CD1c-positive myeloid dendritic cell (primary cell): ENCODE measurements at regions not wholly inside any gene's neighbourhood (a gene's known extent, or its start where the extent isn't known, plus 50 kb on each side); places are given as distances from the start of the nearest gene placed in this dataset.
"Not testable (repeated sequence)": the region's sequence is repeated elsewhere in the genome, so short reads cannot be mapped to it uniquely, and the experiment has no call there.

Experiments used
- DNase-seq: peaks from one replicate; pipeline ENCODE4 v3.0.0-alpha.2; 2016; ENCODE audit errors: extremely low spot score

DNA sequence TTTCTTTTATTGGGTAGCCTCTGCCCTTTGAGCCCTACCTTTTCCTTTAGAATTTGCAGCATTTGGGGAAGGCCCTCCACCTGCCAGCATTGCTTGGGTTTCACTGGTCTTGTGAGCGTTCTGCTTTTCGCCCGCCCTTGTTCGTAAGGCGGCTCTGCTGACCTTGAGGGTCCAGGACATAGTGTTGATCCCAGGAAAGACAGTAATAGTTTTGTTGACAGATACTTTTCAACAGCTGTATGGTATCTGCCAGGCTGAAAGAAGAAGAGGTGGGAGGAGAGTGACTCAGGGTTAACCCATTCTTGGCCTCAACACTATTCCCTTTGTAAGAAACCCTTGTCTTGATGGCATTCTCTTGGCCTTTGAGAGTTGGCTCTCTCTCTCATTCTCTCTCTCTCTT is 113.4 kb upstream of the SPAG17 start:
- no peak for DNase-seq

DNA sequence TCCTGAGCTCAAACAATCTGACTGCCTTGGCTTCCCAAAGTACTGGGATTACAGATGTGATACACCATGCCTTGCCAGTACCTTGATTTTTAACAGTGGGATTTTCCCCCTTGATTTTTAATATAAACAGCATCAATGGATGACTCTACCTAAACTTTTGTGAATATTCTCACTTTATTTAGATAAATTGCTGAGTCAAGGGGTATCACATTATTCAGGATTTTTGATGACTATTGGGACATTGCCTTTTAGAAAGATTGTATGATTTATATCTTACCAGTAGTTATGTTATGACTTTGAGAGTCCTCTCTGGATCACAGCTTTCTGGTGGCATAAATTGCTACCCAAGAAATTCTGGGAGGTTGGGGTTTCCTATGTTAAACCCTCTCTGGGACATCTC is 112.5 kb upstream of the SPAG17 start:
- no peak for DNase-seq

- DNase-seq = no peak
Observed at GRCh38 chr1:118294875-118295642, 110.0 kb upstream of the SPAG17 start.

DNA sequence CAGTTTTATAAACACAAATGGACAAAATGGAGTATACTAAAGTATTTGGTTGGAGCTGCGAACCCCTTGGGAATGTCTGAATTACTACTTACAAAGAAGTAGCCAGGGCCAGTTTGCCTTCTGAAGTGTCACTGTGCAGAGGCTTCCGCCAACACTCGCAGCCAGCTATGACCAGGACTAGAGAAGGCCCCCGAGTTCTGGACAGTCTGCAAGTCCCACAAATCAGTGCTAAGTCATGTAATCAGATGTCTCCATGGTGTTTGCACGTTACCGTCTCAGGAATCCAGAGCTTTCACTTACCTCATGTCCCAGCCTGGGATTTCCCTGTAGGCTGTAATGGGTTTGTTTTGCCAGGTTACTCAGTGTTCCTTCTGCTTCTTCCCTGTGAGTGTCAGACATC is 106.6 kb upstream of the SPAG17 start:
- DNase-seq = no peak

- DNase-seq = no peak
Observed at GRCh38 chr1:118290571-118290970, 105.5 kb upstream of the SPAG17 start.

- DNase-seq = no peak
Observed at GRCh38 chr1:118290046-118290445, 105.0 kb upstream of the SPAG17 start.

DNA sequence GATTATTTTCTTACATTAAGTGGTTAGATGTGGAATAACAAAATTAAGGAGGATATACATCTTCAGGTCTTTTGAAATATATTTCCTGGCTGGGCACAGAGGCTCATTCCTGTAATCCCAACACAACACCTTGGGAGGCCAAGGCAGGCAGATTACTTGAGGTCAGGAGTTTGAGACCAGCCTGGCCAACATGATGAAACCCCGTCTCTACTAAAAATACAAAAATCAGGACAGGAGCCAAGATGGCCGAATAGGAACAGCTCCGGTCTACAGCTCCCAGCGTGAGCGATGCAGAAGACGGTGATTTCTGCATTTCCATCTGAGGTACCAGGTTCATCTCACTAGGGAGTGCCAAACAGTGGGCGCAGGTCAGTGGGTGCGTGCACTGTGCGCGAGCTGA is 95.6 kb upstream of the SPAG17 start:
- not testable (repeated sequence) for DNase-seq

GRCh38 chr1:118275472-118276115 is 90.6 kb upstream of the SPAG17 start:
- DNase-seq = no peak

DNA sequence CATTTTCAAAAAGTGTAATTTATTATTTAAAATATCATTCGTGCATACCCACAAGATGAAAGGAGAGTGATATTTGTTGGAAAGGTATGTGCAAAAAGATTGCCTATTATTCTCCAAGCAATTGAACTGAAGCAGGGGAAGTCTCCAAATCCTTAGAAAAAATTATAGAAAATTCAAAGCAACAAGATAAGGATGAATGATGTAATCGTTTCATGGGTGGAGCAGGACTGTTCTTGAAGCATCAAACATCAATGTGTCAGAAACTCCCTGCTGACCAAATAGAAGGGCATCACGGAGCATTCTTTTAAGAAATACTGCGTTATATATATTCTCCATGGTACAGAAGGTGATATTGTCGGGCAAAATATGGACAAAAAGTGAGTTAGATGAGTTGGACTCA is 87.9 kb upstream of the SPAG17 start:
- DNase-seq = no peak

DNA sequence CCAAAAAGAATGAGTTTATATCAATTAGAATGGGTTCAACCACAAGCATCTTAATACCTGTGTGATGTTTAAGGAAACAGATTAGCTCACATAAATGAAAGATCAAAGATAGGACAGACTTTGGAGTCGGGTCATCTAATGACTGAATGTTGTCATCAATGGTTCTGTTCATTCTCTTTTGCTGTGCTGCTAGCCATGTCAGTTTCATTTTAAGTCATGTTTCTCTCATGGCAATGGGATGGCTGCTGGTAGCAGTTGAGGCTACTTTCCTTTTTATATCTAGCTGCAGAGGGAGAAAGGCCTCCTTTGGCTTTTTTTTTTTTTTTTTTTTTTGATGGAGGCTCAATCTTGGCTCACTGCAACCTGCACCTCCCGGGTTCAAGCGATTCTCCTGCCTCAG is 86.9 kb upstream of the SPAG17 start:
- DNase-seq = no peak

DNA sequence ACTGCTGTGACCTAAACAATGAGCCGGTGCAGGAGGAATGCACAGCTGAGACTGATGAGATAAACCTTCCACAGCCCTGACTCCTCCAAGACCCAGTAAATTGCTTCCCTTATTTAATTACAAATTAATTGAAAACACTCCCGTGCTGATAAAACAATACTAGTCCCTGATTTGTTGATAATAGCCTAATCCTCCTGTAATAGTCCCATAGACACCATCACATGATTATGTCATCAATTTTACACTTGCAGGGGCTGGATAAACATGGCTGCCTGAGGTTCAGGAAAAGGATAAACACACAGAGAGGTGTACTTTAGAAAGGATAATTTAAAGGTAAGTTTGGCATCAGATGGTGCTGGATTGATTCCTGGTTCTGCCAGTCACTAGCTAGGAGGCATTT is 84.6 kb upstream of the SPAG17 start:
- no peak for DNase-seq

DNA sequence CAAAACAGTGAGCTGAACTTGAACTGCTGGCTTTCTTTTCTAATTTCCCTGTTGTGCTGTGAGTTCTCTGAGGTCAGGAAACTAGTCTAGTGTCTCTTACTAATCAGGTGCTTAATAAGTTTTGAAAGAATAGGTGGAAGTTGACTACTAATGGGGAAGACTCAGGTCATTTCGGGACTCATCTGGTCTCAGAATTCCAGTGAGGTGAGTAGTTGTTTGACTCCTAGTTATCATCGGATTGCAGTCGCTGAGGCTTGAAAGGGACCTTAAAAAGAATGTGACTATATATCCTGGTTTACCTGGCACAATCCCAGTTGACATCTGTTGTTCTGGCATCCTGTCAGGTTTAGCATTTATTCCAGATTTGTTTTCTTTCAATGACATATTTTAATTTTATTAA is 81.4 kb upstream of the SPAG17 start:
- DNase-seq = no peak

GRCh38 chr1:118264343-118264742 is 79.3 kb upstream of the SPAG17 start:
- no peak for DNase-seq

GRCh38 chr1:118262865-118263264 is 77.8 kb upstream of the SPAG17 start:
- DNase-seq = no peak

- no peak for DNase-seq
Observed at GRCh38 chr1:118258975-118259374, 73.9 kb upstream of the SPAG17 start.

DNA sequence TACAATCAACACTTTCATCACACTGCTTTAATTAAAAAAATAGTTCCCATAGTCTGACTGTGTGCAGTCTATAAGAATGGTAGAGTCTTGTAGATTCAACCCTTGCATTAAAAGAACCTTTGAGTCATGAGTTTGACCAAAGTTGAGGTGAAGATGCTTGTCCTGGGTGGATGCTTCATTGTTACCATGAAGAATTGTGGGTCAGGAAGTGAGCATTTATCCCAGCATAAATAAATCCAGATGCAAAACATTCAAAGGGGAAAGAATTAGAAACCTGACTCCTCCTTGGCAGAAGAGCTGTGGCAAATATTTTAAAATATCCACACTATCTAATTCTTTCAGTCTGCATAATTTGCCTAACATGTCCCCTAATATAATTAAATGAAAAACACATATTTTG is 72.9 kb upstream of the SPAG17 start:
- no peak for DNase-seq

GRCh38 chr1:118254491-118255425 is 69.7 kb upstream of the SPAG17 start:
- DNase-seq = no peak

GRCh38 chr1:118254001-118254400 is 69.0 kb upstream of the SPAG17 start:
- DNase-seq = no peak

DNA sequence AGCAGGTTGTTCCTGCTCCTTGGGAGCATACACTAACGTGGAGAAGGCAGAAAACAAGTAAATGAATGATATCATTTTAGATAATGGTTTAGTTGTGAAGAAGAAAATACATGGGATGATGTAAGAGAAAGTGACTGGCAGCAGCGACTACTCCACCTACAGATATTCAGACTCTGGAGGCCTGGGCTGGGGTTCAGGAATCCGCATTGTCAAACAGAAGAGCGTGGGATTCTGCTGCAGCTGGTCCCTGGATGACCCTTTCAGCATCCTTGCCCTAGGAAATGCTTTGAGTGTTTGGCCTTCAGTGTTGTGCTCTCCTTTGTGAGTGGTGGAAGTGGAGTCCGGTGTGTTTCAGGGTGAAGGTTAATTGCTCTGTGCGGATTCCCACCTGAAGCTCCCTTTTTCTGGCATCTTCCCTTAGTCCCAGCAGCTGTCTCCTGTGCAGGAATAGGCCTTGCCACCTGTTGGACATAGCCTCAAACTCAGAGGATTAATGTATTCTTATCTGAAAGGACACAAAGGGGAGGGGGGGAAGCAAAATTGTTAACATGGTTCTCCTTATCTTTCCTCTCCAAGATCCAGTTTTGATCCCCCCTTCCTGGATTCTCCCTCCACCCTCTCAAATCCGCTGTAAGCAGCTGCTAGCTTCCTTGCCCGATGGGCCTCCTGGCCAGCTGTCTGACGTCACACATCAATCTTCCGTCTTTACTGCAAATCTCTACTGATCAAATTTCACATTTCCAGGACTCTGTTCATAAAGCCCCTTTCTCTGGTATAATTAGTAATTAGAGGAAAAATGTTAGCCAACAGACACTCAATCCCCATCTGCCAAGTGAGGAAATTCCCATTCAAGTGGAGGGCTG is 68.3 kb upstream of the SPAG17 start:
- DNase-seq = no peak

DNA sequence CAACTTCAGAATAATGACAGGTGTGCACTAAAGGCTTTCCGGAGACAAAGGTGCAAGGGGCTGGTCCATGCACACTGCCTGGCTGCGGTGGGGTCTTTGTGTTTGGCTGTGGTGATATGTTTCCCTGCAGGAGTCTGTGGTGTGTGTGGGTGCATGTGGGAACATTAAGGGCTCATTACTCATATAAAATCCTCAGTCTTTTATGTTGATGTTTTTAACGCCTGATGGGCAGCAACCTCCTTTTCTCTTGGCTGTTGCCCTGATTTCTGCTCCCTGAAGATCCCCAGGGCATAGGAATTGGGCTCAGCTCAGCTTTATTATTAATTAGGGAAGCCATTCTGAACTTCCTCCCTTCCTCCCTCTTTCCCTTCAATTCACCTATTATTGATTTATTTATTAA is 67.6 kb upstream of the SPAG17 start:
- DNase-seq = no peak

DNA sequence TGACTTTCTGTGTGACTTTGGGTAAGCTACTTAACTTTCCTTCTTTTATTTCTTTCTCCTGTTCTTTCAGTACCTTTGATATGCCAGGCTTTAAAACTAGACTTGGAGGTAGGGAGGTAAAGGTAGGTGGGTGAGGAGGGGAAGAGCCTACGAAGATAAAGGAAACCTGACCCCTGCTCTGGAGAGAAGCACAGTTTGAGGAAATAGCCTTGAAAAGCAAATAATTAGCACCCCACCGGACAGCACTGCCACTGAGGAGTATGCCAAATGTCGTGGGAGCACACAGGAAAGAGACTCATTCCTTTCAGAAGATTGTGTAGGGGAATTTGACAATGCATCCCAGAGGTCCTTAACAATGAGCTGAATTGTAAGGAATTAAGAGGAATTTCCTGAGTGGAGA is 65.2 kb upstream of the SPAG17 start:
- DNase-seq = no peak

DNA sequence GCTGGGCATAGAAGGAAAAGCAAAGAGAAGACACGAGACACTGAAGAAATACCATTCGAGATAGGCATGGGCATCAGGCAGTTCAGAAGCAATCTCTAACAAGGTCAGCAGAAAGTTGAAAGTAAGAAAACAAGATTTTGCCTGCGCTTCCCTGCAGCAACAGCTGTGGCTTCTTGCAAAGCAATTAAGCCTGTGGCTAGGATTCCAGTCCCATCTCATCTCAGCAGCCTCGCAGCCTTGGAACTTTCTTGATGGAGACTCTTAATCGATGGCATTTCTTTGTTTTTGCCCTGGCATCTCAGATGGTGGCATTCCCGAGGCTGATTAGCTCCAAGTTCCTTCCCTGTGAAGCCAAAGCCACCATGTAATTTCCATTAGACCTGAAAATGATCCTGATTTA is 64.6 kb upstream of the SPAG17 start:
- DNase-seq = no peak
